ENCODE measurements at regions not wholly inside any gene's neighbourhood (a gene's known extent, or its start where the extent isn't known, plus 50 kb on each side); places are given as distances from the start of the nearest gene placed in this dataset.
"Not testable (repeated sequence)": the region's sequence is repeated elsewhere in the genome, so short reads cannot be mapped to it uniquely, and the experiment has no call there.

GRCh38 chr2:111262627-111263379 is 142.1 kb downstream of the BCL2L11 start:
- not testable (repeated sequence) for H3K36me3 ChIP-seq (replicated peaks; ENCODE audit: low read depth, low read length); H2AFZ ChIP-seq (ENCODE audit: low read depth, low read length); H3K9me3 ChIP-seq (ENCODE audit: insufficient read depth, low read length); H3K9ac ChIP-seq (ENCODE audit: low read length); H3K4me1 ChIP-seq (ENCODE audit: low read length); H3K27ac ChIP-seq (ENCODE audit: low read length); H3K79me2 ChIP-seq (ENCODE audit: low read length); H3K4me3 ChIP-seq (ENCODE audit: low read length); H3K27me3 ChIP-seq (ENCODE audit: low read depth, low read length); H3K4me2 ChIP-seq (ENCODE audit: low read length); H4K20me1 ChIP-seq (ENCODE audit: insufficient read depth, low read length)

- H3K4me1 ChIP-seq (ENCODE audit: low read length); H3K4me3 ChIP-seq (ENCODE audit: low read length); H2AFZ ChIP-seq (ENCODE audit: low read depth, low read length); H3K27ac ChIP-seq (ENCODE audit: low read length); H3K79me2 ChIP-seq (ENCODE audit: low read length); H3K36me3 ChIP-seq (replicated peaks; ENCODE audit: low read depth, low read length); H3K4me2 ChIP-seq (ENCODE audit: low read length); H3K9me3 ChIP-seq (ENCODE audit: insufficient read depth, low read length); H3K9ac ChIP-seq (ENCODE audit: low read length); H3K27me3 ChIP-seq (ENCODE audit: low read depth, low read length); H4K20me1 ChIP-seq (ENCODE audit: insufficient read depth, low read length): not testable (repeated sequence)
Measured at GRCh38 chr2:111263380-111264017, 142.8 kb downstream of the BCL2L11 start.

- H3K36me3 ChIP-seq (replicated peaks; ENCODE audit: low read depth, low read length); H3K4me2 ChIP-seq (ENCODE audit: low read length); H3K9ac ChIP-seq (ENCODE audit: low read length); H3K4me3 ChIP-seq (ENCODE audit: low read length); H3K4me1 ChIP-seq (ENCODE audit: low read length); H3K27ac ChIP-seq (ENCODE audit: low read length); H3K79me2 ChIP-seq (ENCODE audit: low read length); H3K9me3 ChIP-seq (ENCODE audit: insufficient read depth, low read length); H2AFZ ChIP-seq (ENCODE audit: low read depth, low read length); H4K20me1 ChIP-seq (ENCODE audit: insufficient read depth, low read length); H3K27me3 ChIP-seq (ENCODE audit: low read depth, low read length): not testable (repeated sequence)
Measured at GRCh38 chr2:111264956-111265355, 144.2 kb downstream of the BCL2L11 start.

GRCh38 chr2:111266556-111266955 is 145.8 kb downstream of the BCL2L11 start:
- H3K4me1 ChIP-seq (ENCODE audit: low read length); H3K79me2 ChIP-seq (ENCODE audit: low read length); H3K4me3 ChIP-seq (ENCODE audit: low read length); H3K4me2 ChIP-seq (ENCODE audit: low read length); H2AFZ ChIP-seq (ENCODE audit: low read depth, low read length); H3K9ac ChIP-seq (ENCODE audit: low read length); H3K36me3 ChIP-seq (replicated peaks; ENCODE audit: low read depth, low read length); H3K9me3 ChIP-seq (ENCODE audit: insufficient read depth, low read length); H4K20me1 ChIP-seq (ENCODE audit: insufficient read depth, low read length); H3K27me3 ChIP-seq (ENCODE audit: low read depth, low read length); H3K27ac ChIP-seq (ENCODE audit: low read length): not testable (repeated sequence)

- H3K27ac ChIP-seq (ENCODE audit: low read length); H3K36me3 ChIP-seq (replicated peaks; ENCODE audit: low read depth, low read length); H3K27me3 ChIP-seq (ENCODE audit: low read depth, low read length); H3K4me2 ChIP-seq (ENCODE audit: low read length); H3K9ac ChIP-seq (ENCODE audit: low read length); H2AFZ ChIP-seq (ENCODE audit: low read depth, low read length); H3K79me2 ChIP-seq (ENCODE audit: low read length); H4K20me1 ChIP-seq (ENCODE audit: insufficient read depth, low read length); H3K9me3 ChIP-seq (ENCODE audit: insufficient read depth, low read length); H3K4me1 ChIP-seq (ENCODE audit: low read length); H3K4me3 ChIP-seq (ENCODE audit: low read length): not testable (repeated sequence)
Measured at GRCh38 chr2:111267038-111267437, 146.3 kb downstream of the BCL2L11 start.

- H4K20me1 ChIP-seq (ENCODE audit: insufficient read depth, low read length); H3K9me3 ChIP-seq (ENCODE audit: insufficient read depth, low read length); H3K36me3 ChIP-seq (replicated peaks; ENCODE audit: low read depth, low read length); H3K27ac ChIP-seq (ENCODE audit: low read length); H3K79me2 ChIP-seq (ENCODE audit: low read length); H2AFZ ChIP-seq (ENCODE audit: low read depth, low read length); H3K4me1 ChIP-seq (ENCODE audit: low read length); H3K27me3 ChIP-seq (ENCODE audit: low read depth, low read length); H3K4me3 ChIP-seq (ENCODE audit: low read length); H3K4me2 ChIP-seq (ENCODE audit: low read length); H3K9ac ChIP-seq (ENCODE audit: low read length): not testable (repeated sequence)
Measured at GRCh38 chr2:111269761-111270323, 149.1 kb downstream of the BCL2L11 start.

- not testable (repeated sequence) for H3K4me1 ChIP-seq (ENCODE audit: low read length); H3K9me3 ChIP-seq (ENCODE audit: insufficient read depth, low read length); H4K20me1 ChIP-seq (ENCODE audit: insufficient read depth, low read length); H3K4me2 ChIP-seq (ENCODE audit: low read length); H3K36me3 ChIP-seq (replicated peaks; ENCODE audit: low read depth, low read length); H3K27ac ChIP-seq (ENCODE audit: low read length); H3K9ac ChIP-seq (ENCODE audit: low read length); H3K4me3 ChIP-seq (ENCODE audit: low read length); H3K79me2 ChIP-seq (ENCODE audit: low read length); H2AFZ ChIP-seq (ENCODE audit: low read depth, low read length); H3K27me3 ChIP-seq (ENCODE audit: low read depth, low read length)
Measured at GRCh38 chr2:111270569-111270968, 149.9 kb downstream of the BCL2L11 start.

- H3K9me3 ChIP-seq (ENCODE audit: insufficient read depth, low read length); H3K27me3 ChIP-seq (ENCODE audit: low read depth, low read length); H3K79me2 ChIP-seq (ENCODE audit: low read length); H2AFZ ChIP-seq (ENCODE audit: low read depth, low read length); H3K9ac ChIP-seq (ENCODE audit: low read length); H3K4me2 ChIP-seq (ENCODE audit: low read length); H3K4me3 ChIP-seq (ENCODE audit: low read length); H3K36me3 ChIP-seq (replicated peaks; ENCODE audit: low read depth, low read length); H4K20me1 ChIP-seq (ENCODE audit: insufficient read depth, low read length); H3K4me1 ChIP-seq (ENCODE audit: low read length); H3K27ac ChIP-seq (ENCODE audit: low read length): not testable (repeated sequence)
Measured at GRCh38 chr2:111271647-111272304, 151.1 kb downstream of the BCL2L11 start.

GRCh38 chr2:111273007-111273406 is 152.3 kb downstream of the BCL2L11 start:
- not testable (repeated sequence) for H3K9ac ChIP-seq (ENCODE audit: low read length); H3K79me2 ChIP-seq (ENCODE audit: low read length); H3K27ac ChIP-seq (ENCODE audit: low read length); H4K20me1 ChIP-seq (ENCODE audit: insufficient read depth, low read length); H3K9me3 ChIP-seq (ENCODE audit: insufficient read depth, low read length); H3K27me3 ChIP-seq (ENCODE audit: low read depth, low read length); H3K4me1 ChIP-seq (ENCODE audit: low read length); H3K4me2 ChIP-seq (ENCODE audit: low read length); H3K4me3 ChIP-seq (ENCODE audit: low read length); H3K36me3 ChIP-seq (replicated peaks; ENCODE audit: low read depth, low read length); H2AFZ ChIP-seq (ENCODE audit: low read depth, low read length)

Measured in OCI-LY3 (cell line).